GM13976 (cell line): ENCODE measurements at regions not wholly inside any gene's neighbourhood (a gene's known extent, or its start where the extent isn't known, plus 50 kb on each side); places are given as distances from the start of the nearest gene placed in this dataset.

ENCODE experiments used
- DNase-seq: peaks from one replicate; pipeline ENCODE4 v3.0.0; 2012; ENCODE audit warnings: low spot score
- CTCF ChIP-seq: IDR thresholded peaks from 2 replicates; pipeline ENCODE4 v1.5.1; 2012; ENCODE audit warnings: borderline replicate concordance, mild to moderate bottlenecking; ENCODE audit not compliant: insufficient read depth; ENCODE audit errors: extremely low read depth, missing control alignments, control extremely low read depth
- in situ Hi-C: fragments of 300-500 bp; cut with MboI; formaldehyde crosslinking; loops from one replicate; pipeline ENCODE4 v1.12.0; 2022; ENCODE audit warnings: low sequenced_read_pairs, mixed read lengths, inconsistent platforms; ENCODE audit not compliant: unreplicated experiment

GRCh38 chr2:200168641-200169555, 137.6 kb upstream of the SPATS2L start:
- in situ Hi-C loops, result no loop called here
- TF ChIP-seq CTCF, result no peak
- no peak for DNase-seq

- in situ Hi-C loops, result no loop called here
- no peak for TF ChIP-seq CTCF
- no peak for DNase-seq
Observed at GRCh38 chr2:200170221-200170620, 136.3 kb upstream of the SPATS2L start.

GRCh38 chr2:200171731-200172482, 134.6 kb upstream of the SPATS2L start:
- in situ Hi-C loops, result no loop called here
- no peak for DNase-seq
- TF ChIP-seq CTCF, result no peak

- in situ Hi-C loops, result no loop called here
- TF ChIP-seq CTCF, result no peak
- DNase-seq, result no peak
Observed at GRCh38 chr2:200172521-200172920, 134.0 kb upstream of the SPATS2L start.

GRCh38 chr2:200172944-200173581, 133.4 kb upstream of the SPATS2L start:
- DNase-seq, result no peak
- TF ChIP-seq CTCF, result no peak
- in situ Hi-C loops, result no loop called here

- in situ Hi-C loops, result no loop called here
Observed at GRCh38 chr2:200173691-200174090, 132.8 kb upstream of the SPATS2L start.

More at GRCh38 chr2:200173691-200174090, 132.8 kb upstream of the SPATS2L start:
- no peak for DNase-seq
- TF ChIP-seq CTCF, result no peak
